ENCODE measurements at regions not wholly inside any gene's neighbourhood (a gene's known extent, or its start where the extent isn't known, plus 50 kb on each side); places are given as distances from the start of the nearest gene placed in this dataset.

DNA sequence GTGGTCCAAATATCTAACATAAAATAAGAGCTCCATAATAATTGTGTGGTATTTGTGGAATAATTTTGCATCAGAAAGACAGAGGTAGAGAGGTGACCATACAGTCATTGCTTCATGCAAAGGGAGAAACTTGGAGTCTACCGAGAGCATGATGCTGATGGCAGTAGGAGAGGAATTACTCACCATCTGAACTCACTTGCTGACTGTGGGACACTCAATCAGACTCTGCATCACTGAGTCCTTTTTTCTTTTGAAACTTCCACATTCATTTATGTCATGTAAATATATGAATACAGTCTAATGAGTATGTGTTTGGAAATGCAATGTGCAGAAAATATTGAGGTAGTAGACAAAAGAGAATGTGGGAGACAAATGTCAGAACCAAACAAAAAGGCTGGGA is 933.8 kb downstream of the REEP3 start:
- TF ChIP-seq CTCF (IDR thresholded peaks at IDR 0.05; ENCODE audit: insufficient read depth, low read length, poor library complexity, severe bottlenecking) (no peak), EZH2phosphoT487 (conservative IDR thresholded peaks at IDR 0.05; ENCODE audit: low read length) (no peak)
